DND-41 (cell line): ENCODE measurements at regions not wholly inside any gene's neighbourhood (a gene's known extent, or its start where the extent isn't known, plus 50 kb on each side); places are given as distances from the start of the nearest gene placed in this dataset.

Experiments
- ATAC-seq: fragments of 200-7000 bp; cut with Tn5 transposase; 3 replicates; pipeline ENCODE4 v1.9.1; 2021; ENCODE audit warnings: low read depth; ENCODE audit not compliant: insufficient read depth
- DNase-seq: peaks from one replicate; pipeline ENCODE4 v3.0.0-alpha.2; 2020
- H2AFZ ChIP-seq: 2 replicates; pipeline ENCODE4 v1.6.0; 2012; ENCODE audit warnings: low read depth, low read length
- H3K27ac ChIP-seq: 2 replicates; pipeline ENCODE4 v1.5.1; 2012; ENCODE audit warnings: low read length, inconsistent platforms
- H3K27me3 ChIP-seq: fragments of 200-600 bp; sonication (generic); 2 replicates; pipeline ENCODE4 v1.6.0; 2012; ENCODE audit warnings: low read length, mild to moderate bottlenecking, inconsistent platforms; ENCODE audit not compliant: insufficient read depth, poor library complexity
- H3K36me3 ChIP-seq: 2 replicates; pipeline ENCODE4 v1.5.1; 2012; ENCODE audit warnings: low read length, inconsistent platforms; ENCODE audit not compliant: insufficient read depth
- H3K4me1 ChIP-seq: 2 replicates; pipeline ENCODE4 v1.5.1; 2012; ENCODE audit warnings: mild to moderate bottlenecking, low read length; ENCODE audit not compliant: insufficient read depth
- H3K4me2 ChIP-seq: 2 replicates; pipeline ENCODE4 v1.6.0; 2012; ENCODE audit warnings: mild to moderate bottlenecking, moderate library complexity, low read length, inconsistent platforms; ENCODE audit not compliant: insufficient read depth
- H3K4me3 ChIP-seq, 2 experiments: fragments of 200-600 bp in 1 of 2; shearing (Covaris generic) in 1 of 2; 2 replicates each; pipeline ENCODE4 v1.5.1; 2012 to 2016; ENCODE audit warnings: inconsistent platforms in 2 of 2, low read length in 2 of 2, mild to moderate bottlenecking in 2 of 2, low read depth in 1 of 2, moderate library complexity in 1 of 2
- H3K79me2 ChIP-seq: 2 replicates; pipeline ENCODE4 v1.6.0; 2012; ENCODE audit warnings: low read length, inconsistent platforms; ENCODE audit not compliant: insufficient read depth
- H3K9ac ChIP-seq: 2 replicates; pipeline ENCODE4 v1.6.0; 2012; ENCODE audit warnings: low read depth, mild to moderate bottlenecking, inconsistent platforms, low read length, moderate library complexity
- H3K9me3 ChIP-seq: 2 replicates; pipeline ENCODE4 v1.5.1; 2012; ENCODE audit warnings: low read length, moderate library complexity, mild to moderate bottlenecking, inconsistent platforms; ENCODE audit not compliant: insufficient read depth, severe bottlenecking
- H4K20me1 ChIP-seq: 2 replicates; pipeline ENCODE4 v1.6.0; 2012; ENCODE audit warnings: low read length; ENCODE audit not compliant: insufficient read depth
- EZH2 ChIP-seq: IDR thresholded peaks from 3 replicates; pipeline ENCODE4 v1.6.1; 2012; ENCODE audit warnings: borderline replicate concordance, low read depth, mild to moderate bottlenecking, moderate library complexity, low read length, inconsistent platforms; ENCODE audit not compliant: severe bottlenecking
- TF ChIP-seq, protein P1 (sequence below): IDR thresholded peaks from 2 replicates; pipeline ENCODE4 v1.5.1; 2012; ENCODE audit warnings: borderline replicate concordance, low read length, moderate library complexity, mild to moderate bottlenecking; ENCODE audit not compliant: poor library complexity, severe bottlenecking; ENCODE audit errors: extremely low read depth

DNA sequence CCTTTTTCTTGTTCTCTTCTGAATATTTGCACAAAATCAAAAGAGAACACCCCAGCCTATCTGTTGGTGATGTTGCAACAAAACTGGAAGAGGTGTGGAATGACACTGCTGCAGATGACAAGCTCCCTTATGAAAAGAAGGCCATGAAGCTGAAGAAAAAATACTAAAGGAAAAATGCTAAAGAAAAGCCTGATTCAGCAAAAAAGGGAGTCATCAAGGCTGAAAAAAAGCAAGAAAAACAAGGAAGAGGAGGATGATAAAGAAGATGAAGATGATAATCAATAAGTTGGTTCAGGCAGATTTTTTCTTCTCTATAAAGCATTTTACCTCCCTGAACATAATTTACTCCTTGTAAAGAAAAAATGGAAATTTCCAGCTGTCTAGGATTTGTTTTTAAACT lies 1538.8 kb downstream of the RPA4 start:
- Histone ChIP-seq H3K27me3 (no peaks in the 10 kb centered on the region), H4K20me1 (no peaks in the 10 kb centered on the region), H3K4me3 (no peak overlapping the region), H3K4me2 (no peak overlapping the region), H3K9ac (no peak overlapping the region), H3K79me2 (no peaks in the 10 kb centered on the region), H3K4me1 (no peaks in the 10 kb centered on the region), H3K9me3 (no peaks in the 10 kb centered on the region), H2AFZ (no peak overlapping the region), H3K27ac (no peak overlapping the region), H3K36me3 (no peaks in the 10 kb centered on the region)
- no peak for DNase-seq
- TF ChIP-seq, protein P1, sequence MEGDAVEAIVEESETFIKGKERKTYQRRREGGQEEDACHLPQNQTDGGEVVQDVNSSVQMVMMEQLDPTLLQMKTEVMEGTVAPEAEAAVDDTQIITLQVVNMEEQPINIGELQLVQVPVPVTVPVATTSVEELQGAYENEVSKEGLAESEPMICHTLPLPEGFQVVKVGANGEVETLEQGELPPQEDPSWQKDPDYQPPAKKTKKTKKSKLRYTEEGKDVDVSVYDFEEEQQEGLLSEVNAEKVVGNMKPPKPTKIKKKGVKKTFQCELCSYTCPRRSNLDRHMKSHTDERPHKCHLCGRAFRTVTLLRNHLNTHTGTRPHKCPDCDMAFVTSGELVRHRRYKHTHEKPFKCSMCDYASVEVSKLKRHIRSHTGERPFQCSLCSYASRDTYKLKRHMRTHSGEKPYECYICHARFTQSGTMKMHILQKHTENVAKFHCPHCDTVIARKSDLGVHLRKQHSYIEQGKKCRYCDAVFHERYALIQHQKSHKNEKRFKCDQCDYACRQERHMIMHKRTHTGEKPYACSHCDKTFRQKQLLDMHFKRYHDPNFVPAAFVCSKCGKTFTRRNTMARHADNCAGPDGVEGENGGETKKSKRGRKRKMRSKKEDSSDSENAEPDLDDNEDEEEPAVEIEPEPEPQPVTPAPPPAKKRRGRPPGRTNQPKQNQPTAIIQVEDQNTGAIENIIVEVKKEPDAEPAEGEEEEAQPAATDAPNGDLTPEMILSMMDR: no peak
- TF ChIP-seq EZH2: no peak
- no peak for ATAC-seq

DNA sequence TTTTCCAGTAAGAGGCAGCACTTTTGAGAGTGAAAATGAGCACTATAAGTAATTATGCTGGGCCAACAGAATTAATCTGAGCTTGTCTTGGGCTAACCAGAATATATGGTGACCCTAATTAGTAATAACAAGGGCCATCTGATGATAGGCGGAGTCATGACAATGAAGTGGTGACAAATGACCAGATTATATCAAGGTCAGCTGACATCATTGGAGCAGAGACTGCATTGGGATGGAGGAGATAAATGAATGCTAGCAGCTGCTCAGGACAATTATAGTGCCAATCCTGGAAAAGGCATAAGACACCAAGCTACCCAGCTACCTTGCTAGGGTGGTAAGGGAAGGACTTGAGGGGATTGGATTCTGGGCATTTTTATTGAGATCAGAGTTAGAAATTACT lies 1548.7 kb downstream of the RPA4 start:
- no peaks in the 10 kb centered on the region for H3K4me1 ChIP-seq
- no peak overlapping the region for H3K4me3 ChIP-seq
- H3K9me3 ChIP-seq: no peaks in the 10 kb centered on the region
- H3K4me2 ChIP-seq: no peak overlapping the region
- H4K20me1 ChIP-seq: no peaks in the 10 kb centered on the region
- H3K27me3 ChIP-seq: no peaks in the 10 kb centered on the region
- H3K9ac ChIP-seq: no peak overlapping the region
- ATAC-seq (no peak), DNase-seq (no peak)
- no peaks in the 10 kb centered on the region for H3K79me2 ChIP-seq
- TF ChIP-seq, protein P1: no peak
- no peak for TF ChIP-seq EZH2
- H2AFZ ChIP-seq: no peak overlapping the region
- H3K27ac ChIP-seq: no peak overlapping the region
- H3K36me3 ChIP-seq: no peaks in the 10 kb centered on the region

DNA sequence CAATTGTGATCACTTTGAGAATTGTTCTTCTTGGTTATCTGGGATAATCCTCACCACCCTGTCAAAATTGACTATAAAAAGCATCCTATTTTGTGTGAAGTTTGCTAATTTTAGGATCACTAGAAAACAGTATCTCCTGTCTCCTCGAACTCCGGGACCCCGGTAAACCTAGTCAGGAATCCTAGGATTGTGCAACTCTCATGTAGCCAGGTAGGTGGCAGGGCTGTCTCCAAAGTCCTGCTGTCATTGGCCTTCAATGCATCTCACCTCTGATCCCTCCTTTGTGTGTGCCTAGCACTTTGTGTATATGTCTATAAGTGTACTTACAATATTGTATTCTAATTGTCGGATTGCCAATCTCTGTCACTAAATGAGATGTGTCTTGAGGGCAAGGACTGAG lies 1564.8 kb downstream of the RPA4 start:
- Histone ChIP-seq H4K20me1 (no peaks in the 10 kb centered on the region), H2AFZ (no peak overlapping the region), H3K9ac (no peak overlapping the region), H3K36me3 (no peaks in the 10 kb centered on the region), H3K4me2 (no peak overlapping the region), H3K27ac (no peak overlapping the region), H3K4me1 (no peaks in the 10 kb centered on the region), H3K9me3 (no peaks in the 10 kb centered on the region), H3K79me2 (no peaks in the 10 kb centered on the region), H3K4me3 (no peak overlapping the region), H3K27me3 (no peaks in the 10 kb centered on the region)
- DNase-seq: no peak
- no peak for ATAC-seq
- TF ChIP-seq EZH2: no peak
- TF ChIP-seq, protein P1: no peak

DNA sequence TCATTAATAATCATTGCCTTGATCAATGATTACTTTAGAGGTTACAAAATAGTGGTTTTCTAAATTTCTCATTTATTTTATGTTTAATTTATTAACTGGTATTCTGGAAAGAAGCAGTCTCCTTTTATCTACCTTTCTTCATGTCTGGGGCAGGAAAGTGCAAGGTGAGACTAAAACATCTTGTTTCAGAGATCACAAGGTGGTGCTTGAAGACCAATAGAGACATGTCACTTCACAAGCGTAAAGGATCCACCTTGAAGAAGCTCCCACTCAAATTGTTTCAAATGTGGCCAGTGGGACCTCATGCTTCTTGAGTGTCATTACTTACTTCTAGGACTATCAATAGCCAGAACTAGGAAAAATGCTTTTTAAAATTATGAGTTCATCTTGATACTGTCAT lies 1568.7 kb downstream of the RPA4 start:
- Histone ChIP-seq H3K36me3 (no peaks in the 10 kb centered on the region), H4K20me1 (no peaks in the 10 kb centered on the region), H3K4me3 (no peak overlapping the region), H3K4me2 (no peak overlapping the region), H3K27me3 (no peaks in the 10 kb centered on the region), H3K9me3 (no peaks in the 10 kb centered on the region), H3K27ac (no peak overlapping the region), H3K79me2 (no peaks in the 10 kb centered on the region), H3K4me1 (no peaks in the 10 kb centered on the region), H3K9ac (no peak overlapping the region), H2AFZ (no peak overlapping the region)
- DNase-seq (no peak), ATAC-seq (no peak)
- TF ChIP-seq, protein P1: no peak
- no peak for TF ChIP-seq EZH2
